Retinal pigment epithelial cell (primary cell): ENCODE measurements at regions not wholly inside any gene's neighbourhood (a gene's known extent, or its start where the extent isn't known, plus 50 kb on each side); places are given as distances from the start of the nearest gene placed in this dataset.

Source experiments
- DNase-seq: peaks from one replicate; pipeline ENCODE4 v3.0.0-alpha.2; 2010; ENCODE audit warnings: low read depth
- H3K4me3 ChIP-seq: 2 replicates; pipeline ENCODE4 v1.5.1; 2011; ENCODE audit warnings: mild to moderate bottlenecking, low read length, control low read depth, moderate library complexity
- TF ChIP-seq, protein P1 (sequence below): conservative IDR thresholded peaks from 2 replicates; pipeline ENCODE4 v1.5.1; 2011; ENCODE audit warnings: low read depth, low read length, control low read depth, inconsistent platforms

DNA sequence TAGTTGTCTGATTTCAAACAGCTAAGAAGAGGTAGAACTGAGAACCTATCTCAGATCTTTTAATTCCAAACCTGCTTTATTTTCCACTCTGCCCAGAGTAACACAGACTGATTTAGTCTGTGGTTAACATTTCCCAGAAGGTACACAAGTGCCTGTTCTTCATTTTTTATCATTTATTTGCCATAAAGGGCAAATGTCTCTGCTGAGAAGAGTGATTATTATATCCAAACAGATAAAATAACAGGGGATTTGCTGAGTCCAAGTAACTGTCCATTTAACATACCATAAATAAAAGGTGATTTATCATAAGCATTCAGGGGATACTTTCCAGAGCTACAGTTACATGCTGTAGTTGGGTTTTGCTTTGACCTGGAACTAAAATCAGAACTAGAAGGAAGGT is 617.7 kb downstream of the MBD2 start:
- no peak for DNase-seq
- H3K4me3 ChIP-seq: no peak overlapping the region
- TF ChIP-seq, protein P1, sequence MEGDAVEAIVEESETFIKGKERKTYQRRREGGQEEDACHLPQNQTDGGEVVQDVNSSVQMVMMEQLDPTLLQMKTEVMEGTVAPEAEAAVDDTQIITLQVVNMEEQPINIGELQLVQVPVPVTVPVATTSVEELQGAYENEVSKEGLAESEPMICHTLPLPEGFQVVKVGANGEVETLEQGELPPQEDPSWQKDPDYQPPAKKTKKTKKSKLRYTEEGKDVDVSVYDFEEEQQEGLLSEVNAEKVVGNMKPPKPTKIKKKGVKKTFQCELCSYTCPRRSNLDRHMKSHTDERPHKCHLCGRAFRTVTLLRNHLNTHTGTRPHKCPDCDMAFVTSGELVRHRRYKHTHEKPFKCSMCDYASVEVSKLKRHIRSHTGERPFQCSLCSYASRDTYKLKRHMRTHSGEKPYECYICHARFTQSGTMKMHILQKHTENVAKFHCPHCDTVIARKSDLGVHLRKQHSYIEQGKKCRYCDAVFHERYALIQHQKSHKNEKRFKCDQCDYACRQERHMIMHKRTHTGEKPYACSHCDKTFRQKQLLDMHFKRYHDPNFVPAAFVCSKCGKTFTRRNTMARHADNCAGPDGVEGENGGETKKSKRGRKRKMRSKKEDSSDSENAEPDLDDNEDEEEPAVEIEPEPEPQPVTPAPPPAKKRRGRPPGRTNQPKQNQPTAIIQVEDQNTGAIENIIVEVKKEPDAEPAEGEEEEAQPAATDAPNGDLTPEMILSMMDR: no peak

DNA sequence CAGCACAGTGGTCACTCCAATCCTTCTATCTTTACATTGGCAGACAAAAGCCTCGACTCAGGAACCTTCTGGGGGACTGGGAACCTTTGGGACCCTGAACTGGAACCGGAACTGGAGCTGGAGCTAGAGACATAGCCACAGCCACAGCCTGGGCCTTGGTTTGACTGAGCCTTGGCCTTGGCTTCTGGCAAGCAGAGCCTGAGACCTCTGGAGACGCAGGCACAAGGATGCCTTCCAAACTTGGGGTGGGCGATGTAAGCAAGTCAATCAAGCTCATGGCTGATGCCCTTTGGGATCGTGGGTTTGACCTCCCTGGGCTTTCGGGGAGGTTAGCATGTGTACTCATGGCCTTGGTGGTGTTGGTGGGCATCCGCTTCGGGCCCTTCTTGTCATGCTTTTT is 619.3 kb downstream of the MBD2 start:
- no peak for DNase-seq
- TF ChIP-seq, protein P1: no peak
- H3K4me3 ChIP-seq: no peak overlapping the region

DNA sequence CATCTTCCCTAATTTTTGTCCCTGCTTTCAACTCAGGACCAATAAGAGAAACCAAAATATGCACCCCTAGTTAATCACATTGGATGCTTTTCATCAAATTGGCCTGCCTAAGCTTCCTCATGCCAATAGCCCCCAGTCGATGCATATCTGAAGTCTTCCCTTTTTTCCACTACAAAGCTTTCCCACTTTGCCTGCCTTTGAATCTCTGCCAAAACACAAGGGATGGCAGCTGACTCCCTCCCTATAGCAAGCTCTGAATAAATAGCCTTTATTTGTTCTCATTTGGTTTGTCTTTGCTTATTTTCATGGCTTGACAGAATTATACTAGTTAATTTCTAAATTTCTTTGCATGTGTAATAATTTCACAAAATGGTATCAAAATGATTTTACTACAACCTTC is 621.2 kb downstream of the MBD2 start:
- DNase-seq: no peak
- TF ChIP-seq, protein P1: no peak
- no peak overlapping the region for H3K4me3 ChIP-seq

DNA sequence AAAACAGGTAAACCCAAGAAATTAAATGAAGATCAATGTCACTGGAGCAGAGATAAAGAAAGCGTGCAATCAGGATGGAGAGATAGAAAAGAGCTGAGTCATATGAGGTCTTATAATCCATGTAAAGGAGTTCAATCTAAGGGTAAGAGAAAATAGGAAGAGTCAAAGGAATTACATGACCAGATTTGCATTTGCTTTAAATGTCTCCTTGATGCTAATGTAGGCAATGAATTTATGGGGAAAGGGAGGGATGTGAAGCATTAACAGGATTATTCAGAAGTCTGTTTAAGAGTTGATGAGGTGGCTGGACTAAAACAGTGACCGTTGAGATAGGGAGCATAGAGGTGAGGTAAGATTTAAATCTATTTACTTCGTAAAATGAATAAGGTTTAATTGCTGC is 623.1 kb downstream of the MBD2 start:
- no peak overlapping the region for H3K4me3 ChIP-seq
- TF ChIP-seq, protein P1: no peak
- DNase-seq: no peak

DNA sequence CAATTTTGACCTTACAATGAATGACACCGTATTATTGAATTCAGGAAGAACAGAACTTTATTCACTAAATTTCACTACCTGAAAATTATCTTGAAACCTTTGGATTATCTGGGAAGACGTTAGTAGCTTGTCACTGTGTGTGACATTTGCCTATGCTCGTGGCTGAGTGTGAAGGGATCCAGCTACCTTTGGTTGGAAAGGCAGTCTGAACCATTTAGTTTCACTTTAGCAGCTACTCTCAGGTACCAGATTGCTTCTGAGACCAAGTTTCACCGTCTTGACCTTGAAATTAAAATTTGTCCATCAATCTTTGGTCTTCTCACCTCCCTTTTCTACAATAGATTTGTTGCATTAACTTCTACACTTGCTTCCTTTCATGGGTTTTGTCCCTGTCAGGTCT is 637.5 kb downstream of the MBD2 start:
- H3K4me3 ChIP-seq: no peak overlapping the region
- DNase-seq: no peak
- TF ChIP-seq, protein P1: no peak
